ENCODE measurements at regions not wholly inside any gene's neighbourhood (a gene's known extent, or its start where the extent isn't known, plus 50 kb on each side); places are given as distances from the start of the nearest gene placed in this dataset.
"Not testable (repeated sequence)": the region's sequence is repeated elsewhere in the genome, so short reads cannot be mapped to it uniquely, and the experiment has no call there.

- no peak for DNase-seq
Observed at GRCh38 chr13:71213252-71213821, 653.7 kb downstream of the DACH1 start.

GRCh38 chr13:71210861-71211260 is 656.1 kb downstream of the DACH1 start:
- DNase-seq = no peak

- no peak for DNase-seq
Observed at GRCh38 chr13:71209217-71209616, 657.8 kb downstream of the DACH1 start.

- not testable (repeated sequence) for DNase-seq
Observed at GRCh38 chr13:71184583-71184982, 682.4 kb downstream of the DACH1 start.

GRCh38 chr13:71183352-71183751 is 683.7 kb downstream of the DACH1 start:
- not testable (repeated sequence) for DNase-seq

GRCh38 chr13:71171740-71172139 is 695.3 kb downstream of the DACH1 start:
- DNase-seq = no peak

GRCh38 chr13:71169180-71169579 is 697.8 kb downstream of the DACH1 start:
- DNase-seq = no peak

GRCh38 chr13:71156550-71156949 is 710.5 kb downstream of the DACH1 start:
- no peak for DNase-seq

GRCh38 chr13:71149498-71150363 is 717.3 kb downstream of the DACH1 start:
- DNase-seq = no peak

GRCh38 chr13:71149046-71149445 is 718.0 kb downstream of the DACH1 start:
- DNase-seq = no peak

- no peak for DNase-seq
Observed at GRCh38 chr13:71148396-71148795, 718.6 kb downstream of the DACH1 start.

GRCh38 chr13:71144883-71145282 is 722.1 kb downstream of the DACH1 start:
- DNase-seq = no peak

- DNase-seq = no peak
Observed at GRCh38 chr13:71137101-71137500, 729.9 kb downstream of the DACH1 start.

GRCh38 chr13:71124230-71124629 is 742.8 kb downstream of the DACH1 start:
- no peak for DNase-seq

GRCh38 chr13:71118779-71119364 is 748.1 kb downstream of the DACH1 start:
- no peak for DNase-seq

GRCh38 chr13:71117920-71118319 is 749.1 kb downstream of the DACH1 start:
- DNase-seq = no peak

GRCh38 chr13:71115301-71115700 is 751.7 kb downstream of the DACH1 start:
- no peak for DNase-seq

- DNase-seq = no peak
Observed at GRCh38 chr13:71096421-71096820, 770.6 kb downstream of the DACH1 start.

- DNase-seq = no peak
Observed at GRCh38 chr13:71090990-71091389, 776.0 kb downstream of the DACH1 start.

- DNase-seq = no peak
Observed at GRCh38 chr13:71089056-71089455, 777.9 kb downstream of the DACH1 start.

- DNase-seq = no peak
Observed at GRCh38 chr13:71087432-71087831, 779.6 kb downstream of the DACH1 start.

GRCh38 chr13:71087006-71087405 is 780.0 kb downstream of the DACH1 start:
- no peak for DNase-seq

- DNase-seq = no peak
Observed at GRCh38 chr13:71082631-71083030, 784.4 kb downstream of the DACH1 start.

GRCh38 chr13:71079638-71080037 is 787.4 kb downstream of the DACH1 start:
- no peak for DNase-seq

All from suppressor macrophage treated with lipopolysaccharide for 1 hour (primary cell).